ENCODE measurements at regions not wholly inside any gene's neighbourhood (a gene's known extent, or its start where the extent isn't known, plus 50 kb on each side); places are given as distances from the start of the nearest gene placed in this dataset.
"Not testable (repeated sequence)": the region's sequence is repeated elsewhere in the genome, so short reads cannot be mapped to it uniquely, and the experiment has no call there.

- no peak for TF ChIP-seq CTCF (IDR thresholded peaks at IDR 0.05; ENCODE audit: unreplicated experiment)
- no peaks in the 10 kb centered on the region for H3K4me1 Mint-ChIP-seq (ENCODE audit: unreplicated experiment)
- H3K9me3 Mint-ChIP-seq (ENCODE audit: unreplicated experiment), result no peaks in the 10 kb centered on the region
- no peaks in the 10 kb centered on the region for H3K36me3 Mint-ChIP-seq (ENCODE audit: low read depth, unreplicated experiment)
- peaks cover 1% of the 10 kb centered on the region for H3K27me3 Mint-ChIP-seq (ENCODE audit: unreplicated experiment)
- no peak for DNase-seq (ENCODE audit: low spot score)
- H3K4me3 Mint-ChIP-seq (ENCODE audit: unreplicated experiment), result no peak overlapping the region
- no peak overlapping the region for H3K27ac Mint-ChIP-seq (ENCODE audit: unreplicated experiment)
These were observed 711.0 kb upstream of the CTNND2 start for GRCh38 chr5:12615141-12615820.

GRCh38 chr5:12614608-12615007 is 710.4 kb upstream of the CTNND2 start:
- Mint-ChIP-seq H3K4me3 (ENCODE audit: unreplicated experiment) (no peak overlapping the region), H3K27ac (ENCODE audit: unreplicated experiment) (no peak overlapping the region), H3K4me1 (ENCODE audit: unreplicated experiment) (no peaks in the 10 kb centered on the region), H3K36me3 (ENCODE audit: low read depth, unreplicated experiment) (no peaks in the 10 kb centered on the region), H3K27me3 (ENCODE audit: unreplicated experiment) (peaks cover 1% of the 10 kb centered on the region), H3K9me3 (ENCODE audit: unreplicated experiment) (no peaks in the 10 kb centered on the region)
- no peak for DNase-seq (ENCODE audit: low spot score)
- TF ChIP-seq CTCF (IDR thresholded peaks at IDR 0.05; ENCODE audit: unreplicated experiment), result no peak

GRCh38 chr5:12611132-12611531 is 706.9 kb upstream of the CTNND2 start:
- no peak for TF ChIP-seq CTCF (IDR thresholded peaks at IDR 0.05; ENCODE audit: unreplicated experiment)
- H3K4me1 Mint-ChIP-seq (ENCODE audit: unreplicated experiment), result no peaks in the 10 kb centered on the region
- H3K27ac Mint-ChIP-seq (ENCODE audit: unreplicated experiment), result no peak overlapping the region

GRCh38 chr5:12607817-12608216 is 703.6 kb upstream of the CTNND2 start:
- not testable (repeated sequence) for H3K36me3 Mint-ChIP-seq (ENCODE audit: low read depth, unreplicated experiment); H3K9me3 Mint-ChIP-seq (ENCODE audit: unreplicated experiment); H3K27ac Mint-ChIP-seq (ENCODE audit: unreplicated experiment); H3K27me3 Mint-ChIP-seq (ENCODE audit: unreplicated experiment); DNase-seq (ENCODE audit: low spot score); H3K4me1 Mint-ChIP-seq (ENCODE audit: unreplicated experiment); H3K4me3 Mint-ChIP-seq (ENCODE audit: unreplicated experiment)

More at GRCh38 chr5:12611132-12611531, 706.9 kb upstream of the CTNND2 start:
- H3K9me3 Mint-ChIP-seq (ENCODE audit: unreplicated experiment), result no peaks in the 10 kb centered on the region
- H3K27me3 Mint-ChIP-seq (ENCODE audit: unreplicated experiment), result no peaks in the 10 kb centered on the region
- H3K4me3 Mint-ChIP-seq (ENCODE audit: unreplicated experiment), result no peak overlapping the region
- no peak for DNase-seq (ENCODE audit: low spot score)
- H3K36me3 Mint-ChIP-seq (ENCODE audit: low read depth, unreplicated experiment), result no peaks in the 10 kb centered on the region

GRCh38 chr5:12592228-12592627 is 688.0 kb upstream of the CTNND2 start:
- DNase-seq (ENCODE audit: low spot score), result no peak
- Mint-ChIP-seq H3K27ac (ENCODE audit: unreplicated experiment) (no peak overlapping the region), H3K27me3 (ENCODE audit: unreplicated experiment) (no peaks in the 10 kb centered on the region), H3K36me3 (ENCODE audit: low read depth, unreplicated experiment) (no peaks in the 10 kb centered on the region), H3K4me1 (ENCODE audit: unreplicated experiment) (no peaks in the 10 kb centered on the region), H3K9me3 (ENCODE audit: unreplicated experiment) (no peaks in the 10 kb centered on the region), H3K4me3 (ENCODE audit: unreplicated experiment) (no peak overlapping the region)
- no peak for TF ChIP-seq CTCF (IDR thresholded peaks at IDR 0.05; ENCODE audit: unreplicated experiment)
